CD14-positive monocyte (primary cell): ENCODE measurements at regions not wholly inside any gene's neighbourhood (a gene's known extent, or its start where the extent isn't known, plus 50 kb on each side); places are given as distances from the start of the nearest gene placed in this dataset.

Experiments used
- DNase-seq, 3 donors: peaks; one replicate each; pipeline ENCODE4 v3.0.0-alpha.2; 2011 to 2022
- H2AFZ ChIP-seq: 2 replicates; pipeline ENCODE4 v1.6.0; 2012; ENCODE audit warnings: mild to moderate bottlenecking, low read depth, low read length, inconsistent platforms; ENCODE audit not compliant: insufficient read depth, poor library complexity, severe bottlenecking
- H3K27ac ChIP-seq, 2 donors: 1 replicate in 1 of 2; 2 replicates in 1 of 2; pipeline ENCODE4 v1.5.1; 2012 to 2013; ENCODE audit warnings: low read length in 2 of 2, control low read depth in 1 of 2, inconsistent platforms in 1 of 2, low read depth in 1 of 2, mild to moderate bottlenecking in 1 of 2
- H3K27me3 ChIP-seq, 2 donors: one replicate each; pipeline versions ENCODE4 v1.6.0 to v1.6.1; 2011 to 2013; ENCODE audit warnings: low read length in 2 of 2; ENCODE audit not compliant: control insufficient read depth in 2 of 2, insufficient read depth in 2 of 2
- H3K36me3 ChIP-seq, 2 donors: replicated peaks in 1 of 2; 1 replicate in 1 of 2; 2 replicates in 1 of 2; pipeline versions ENCODE4 v1.5.1 to v1.6.1; 2012 to 2013; ENCODE audit warnings: low read length in 2 of 2, control low read depth in 1 of 2, inconsistent platforms in 1 of 2, mild to moderate bottlenecking in 1 of 2; ENCODE audit not compliant: insufficient read depth in 2 of 2, control insufficient read depth in 1 of 2
- H3K4me1 ChIP-seq, 2 donors: 1 replicate in 1 of 2; 2 replicates in 1 of 2; pipeline versions ENCODE4 v1.5.1 to v1.6.1; 2012 to 2013; ENCODE audit warnings: low read length in 2 of 2, control low read depth in 1 of 2, inconsistent platforms in 1 of 2, mild to moderate bottlenecking in 1 of 2, moderate library complexity in 1 of 2; ENCODE audit not compliant: insufficient read depth in 2 of 2, control insufficient read depth in 1 of 2
- H3K4me2 ChIP-seq: replicated peaks from 2 replicates; pipeline ENCODE3; 2012; ENCODE audit warnings: low read length, moderate library complexity, mild to moderate bottlenecking; ENCODE audit not compliant: poor library complexity, severe bottlenecking; ENCODE audit errors: extremely low read depth
- H3K4me3 ChIP-seq, 3 experiments: fragments of 200-600 bp in 1 of 3; sonication (generic) in 1 of 3; replicated peaks in 1 of 3; 1 replicate in 2 of 3; 2 replicates in 1 of 3; pipeline ENCODE4 v1.5.1; 2011 to 2013; ENCODE audit warnings: low read length in 3 of 3, mild to moderate bottlenecking in 3 of 3, control low read depth in 2 of 3, low read depth in 2 of 3, inconsistent platforms in 1 of 3, moderate library complexity in 1 of 3
- H3K79me2 ChIP-seq: 2 replicates; pipeline ENCODE4 v1.6.0; 2012; ENCODE audit warnings: mild to moderate bottlenecking, control low read depth, inconsistent platforms, low read length, moderate library complexity; ENCODE audit not compliant: insufficient read depth
- H3K9ac ChIP-seq: 2 replicates; pipeline ENCODE4 v1.6.0; 2017; ENCODE audit warnings: low read length, mild to moderate bottlenecking; ENCODE audit not compliant: insufficient read depth, poor library complexity, severe bottlenecking
- H3K9me3 ChIP-seq, 2 donors: replicated peaks in 1 of 2; 1 replicate in 1 of 2; 2 replicates in 1 of 2; pipeline versions ENCODE4 v1.5.1 to v1.6.1; 2012 to 2013; ENCODE audit warnings: low read length in 2 of 2, control low read depth in 1 of 2; ENCODE audit not compliant: control insufficient read depth in 1 of 2, insufficient read depth in 1 of 2
- H4K20me1 ChIP-seq: 2 replicates; pipeline ENCODE4 v1.6.0; 2012; ENCODE audit warnings: mild to moderate bottlenecking, low read length, control low read depth, moderate library complexity; ENCODE audit not compliant: insufficient read depth
- H3K27ac Mint-ChIP-seq, 7 donors: one replicate each; pipeline ENCODE4 v1.8.0; 2020; ENCODE audit warnings: mild to moderate bottlenecking in 7 of 7, mixed read lengths in 7 of 7, moderate library complexity in 6 of 7, inconsistent platforms in 2 of 7
- H3K27me3 Mint-ChIP-seq, 3 donors: one replicate each; pipeline ENCODE4 v1.8.0; 2021 to 2022; ENCODE audit warnings: low read depth in 3 of 3, mild to moderate bottlenecking in 3 of 3, mixed read lengths in 3 of 3, moderate library complexity in 3 of 3, inconsistent platforms in 1 of 3
- H3K36me3 Mint-ChIP-seq, 2 donors: one replicate each; pipeline ENCODE4 v1.8.0; 2020; ENCODE audit warnings: mixed read lengths in 2 of 2, inconsistent platforms in 1 of 2, mild to moderate bottlenecking in 1 of 2
- H3K4me1 Mint-ChIP-seq: one replicate; pipeline ENCODE4 v1.8.0; 2020; ENCODE audit warnings: mild to moderate bottlenecking, mixed read lengths
- H3K4me3 Mint-ChIP-seq, 2 donors: one replicate each; pipeline ENCODE4 v1.8.0; 2020; ENCODE audit warnings: mild to moderate bottlenecking in 2 of 2, mixed read lengths in 2 of 2, moderate library complexity in 1 of 2
- H3K9me3 Mint-ChIP-seq, 7 donors: one replicate each; pipeline ENCODE4 v1.8.0; 2020 to 2022; ENCODE audit warnings: mixed read lengths in 7 of 7, mild to moderate bottlenecking in 6 of 7, moderate library complexity in 6 of 7, inconsistent platforms in 2 of 7
- WGBS: methylation state at CpG from one replicate; pipeline ENCODE4 v1.1.5; 2013; ENCODE audit warnings: missing lambda C conversion rate; ENCODE audit not compliant: insufficient coverage; 5-methylcytosine and 5-hydroxymethylcytosine counted together
- intact Hi-C, 2 donors: fragments of 100-400 bp; cut with micrococcal nuclease; formaldehyde crosslinking; loops; one replicate each; pipeline versions ENCODE4 v1.15.0 to v1.15.1; 2023
- TF ChIP-seq, protein P1 (sequence below): fragments of 200-600 bp; IDR thresholded peaks from one replicate; pipeline ENCODE4 v1.8.0; 2022; ENCODE audit warnings: antibody characterized with exemption, mild to moderate bottlenecking

DNA sequence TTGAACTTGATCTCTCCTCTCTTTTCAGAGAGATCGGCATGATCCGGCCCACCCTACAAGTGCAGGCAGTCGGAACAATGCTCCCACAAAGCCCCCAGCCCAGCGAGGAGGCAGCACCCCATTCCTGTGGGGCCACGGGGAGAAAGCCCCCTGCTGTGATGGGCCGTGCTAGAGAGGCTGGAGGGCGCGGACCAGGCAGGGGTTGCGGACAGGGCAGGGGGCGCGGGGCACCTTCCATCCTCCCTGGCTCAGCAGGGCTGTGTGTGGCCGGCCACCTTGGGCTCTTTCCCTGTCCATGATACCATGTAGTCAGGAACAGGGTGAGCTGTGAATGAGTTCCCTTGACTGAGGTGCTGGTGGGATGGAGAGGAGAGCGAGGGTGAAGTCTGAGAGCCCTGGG lies 379.8 kb downstream of the BRD1 start:
- Mint-ChIP-seq H3K27ac (no peak overlapping the region), H3K9me3 (peaks cover 0 to 6% (median 2%) of the 10 kb centered on the region in 7 donors), H3K27me3 (peaks cover 27 to 37% (median 30%) of the 10 kb centered on the region in 3 donors), H3K4me3 (no peak overlapping the region), H3K36me3 (no peaks in the 10 kb centered on the region), H3K4me1 (peaks cover 6% of the 10 kb centered on the region)
- Histone ChIP-seq H3K4me1 (no peaks in the 10 kb centered on the region), H3K79me2 (no peaks in the 10 kb centered on the region), H3K9me3 (no peaks in the 10 kb centered on the region), H3K36me3 (no peaks in the 10 kb centered on the region), H3K27ac (no peak overlapping the region), H3K4me3 (no peak overlapping the region), H3K4me2 (no peak overlapping the region), H3K9ac (no peak overlapping the region), H3K27me3 (peaks cover 0 to 30% of the 10 kb centered on the region in 2 donors), H4K20me1 (no peaks in the 10 kb centered on the region), H2AFZ (no peak overlapping the region)
- intact Hi-C loops, result no loop called here
- no peak for DNase-seq
- TF ChIP-seq, protein P1, sequence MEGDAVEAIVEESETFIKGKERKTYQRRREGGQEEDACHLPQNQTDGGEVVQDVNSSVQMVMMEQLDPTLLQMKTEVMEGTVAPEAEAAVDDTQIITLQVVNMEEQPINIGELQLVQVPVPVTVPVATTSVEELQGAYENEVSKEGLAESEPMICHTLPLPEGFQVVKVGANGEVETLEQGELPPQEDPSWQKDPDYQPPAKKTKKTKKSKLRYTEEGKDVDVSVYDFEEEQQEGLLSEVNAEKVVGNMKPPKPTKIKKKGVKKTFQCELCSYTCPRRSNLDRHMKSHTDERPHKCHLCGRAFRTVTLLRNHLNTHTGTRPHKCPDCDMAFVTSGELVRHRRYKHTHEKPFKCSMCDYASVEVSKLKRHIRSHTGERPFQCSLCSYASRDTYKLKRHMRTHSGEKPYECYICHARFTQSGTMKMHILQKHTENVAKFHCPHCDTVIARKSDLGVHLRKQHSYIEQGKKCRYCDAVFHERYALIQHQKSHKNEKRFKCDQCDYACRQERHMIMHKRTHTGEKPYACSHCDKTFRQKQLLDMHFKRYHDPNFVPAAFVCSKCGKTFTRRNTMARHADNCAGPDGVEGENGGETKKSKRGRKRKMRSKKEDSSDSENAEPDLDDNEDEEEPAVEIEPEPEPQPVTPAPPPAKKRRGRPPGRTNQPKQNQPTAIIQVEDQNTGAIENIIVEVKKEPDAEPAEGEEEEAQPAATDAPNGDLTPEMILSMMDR, result no peak
- 95% methylated on average over 11 of the region's 13 CpGs for WGBS

DNA sequence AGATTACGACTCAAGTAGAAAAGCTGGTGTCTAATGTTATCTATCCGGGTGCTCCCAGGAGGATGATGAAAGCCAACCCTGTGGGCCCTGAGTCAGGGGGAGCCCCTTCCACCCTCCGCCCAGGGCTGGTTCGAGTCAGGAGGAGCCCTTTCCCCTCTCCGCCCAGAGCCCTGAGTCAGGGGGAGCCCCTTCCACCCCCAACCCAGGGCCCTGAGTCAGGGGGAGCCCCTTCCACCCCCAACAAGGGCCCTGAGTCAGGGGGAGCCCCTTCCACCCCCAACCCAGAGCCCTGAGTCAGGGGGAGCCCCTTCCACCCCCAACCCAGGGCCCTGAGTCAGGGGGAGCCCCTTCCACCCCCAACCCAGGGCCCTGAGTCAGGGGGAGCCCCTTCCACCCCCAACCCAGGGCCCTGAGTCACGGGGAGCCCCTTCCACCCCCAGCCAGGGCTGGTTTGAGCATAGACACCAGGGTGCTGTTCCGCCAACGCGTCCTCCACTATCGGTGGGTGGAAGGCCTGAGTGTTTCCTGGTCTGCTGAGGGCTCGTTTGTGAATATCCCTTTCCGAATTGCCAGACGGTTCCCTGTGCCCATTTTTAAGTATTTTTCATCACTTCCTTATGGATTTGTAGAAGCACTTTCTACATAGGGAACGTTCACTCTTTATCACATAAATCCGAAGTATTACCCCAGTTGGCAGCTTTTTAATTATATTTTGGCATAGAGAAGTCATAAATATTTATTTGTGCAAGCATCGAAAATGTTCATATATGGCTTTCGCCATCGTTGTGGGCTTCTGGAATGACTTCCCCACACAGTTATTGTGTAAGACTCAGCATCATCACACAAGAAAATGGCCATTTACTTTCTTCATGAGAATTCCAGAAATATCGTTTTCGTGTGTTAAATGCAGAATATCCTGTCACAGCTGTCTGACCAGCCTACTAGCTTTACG lies 380.6 kb downstream of the BRD1 start:
- no peak overlapping the region for H2AFZ ChIP-seq
- Mint-ChIP-seq H3K27ac (no peak overlapping the region), H3K27me3 (peaks cover 27 to 40% (median 30%) of the 10 kb centered on the region in 3 donors), H3K36me3 (no peaks in the 10 kb centered on the region), H3K4me1 (peaks cover 6% of the 10 kb centered on the region), H3K4me3 (no peak overlapping the region), H3K9me3 (peaks cover 0 to 7% (median 3%) of the 10 kb centered on the region in 7 donors)
- H4K20me1 ChIP-seq, result no peaks in the 10 kb centered on the region
- H3K4me3 ChIP-seq, result no peak overlapping the region
- H3K9me3 ChIP-seq, result no peaks in the 10 kb centered on the region
- TF ChIP-seq, protein P1, result no peak
- H3K27me3 ChIP-seq, result peaks cover 0 to 30% of the 10 kb centered on the region in 2 donors
- H3K27ac ChIP-seq, result no peak overlapping the region
- no peaks in the 10 kb centered on the region for H3K36me3 ChIP-seq
- intact Hi-C loops, result no loop called here
- no peaks in the 10 kb centered on the region for H3K4me1 ChIP-seq
- no peak for DNase-seq
- no peaks in the 10 kb centered on the region for H3K79me2 ChIP-seq
- WGBS, result 89% methylated on average over 9 of the region's 21 CpGs
- H3K4me2 ChIP-seq, result no peak overlapping the region
- H3K9ac ChIP-seq, result no peak overlapping the region
